IMR-90 (cell line): ENCODE measurements at regions not wholly inside any gene's neighbourhood (a gene's known extent, or its start where the extent isn't known, plus 50 kb on each side); places are given as distances from the start of the nearest gene placed in this dataset.

Experiments used
- ATAC-seq: fragments of 200-7000 bp; cut with Tn5 transposase; 2 replicates; pipeline ENCODE4 v1.9.1; 2020; ENCODE audit warnings: low read depth, mild to moderate bottlenecking, moderate library complexity
- BruUV-seq: library from RNA; stranded (reverse); fragments of 400-500 nt; replicated peaks from 2 replicates; lab custom pipeline; 2021; lab: Mats Ljungman, UMichigan
- CTCF ChIA-PET: fragments of 300-600 bp; formaldehyde crosslinking; extraction: SDS; loops from one replicate; lab custom pipeline; 2021; ENCODE audit warnings: antibody characterized with exemption; lab: Yijun Ruan, JAX
- POLR2A ChIA-PET: fragments of 300-600 bp; sonication (Branson Sonifier 250); formaldehyde crosslinking; loops from one replicate; lab custom pipeline; 2022; ENCODE audit warnings: antibody characterized with exemption; ENCODE audit not compliant: unreplicated experiment; lab: Charles Lee
- DNase-seq: peaks from one replicate; pipeline ENCODE4 v3.0.0; 2013
- H2AFZ ChIP-seq: replicated peaks from 2 replicates; pipeline ENCODE3; 2013; ENCODE audit warnings: low read length, mild to moderate bottlenecking; ENCODE audit not compliant: poor library complexity
- H2AK5ac ChIP-seq: 2 replicates; pipeline ENCODE4 v1.6.1; 2013; ENCODE audit warnings: low read depth, low read length, inconsistent platforms
- H2AK9ac ChIP-seq: replicated peaks from 2 replicates; pipeline ENCODE3; 2013; ENCODE audit warnings: mild to moderate bottlenecking, low read depth, low read length, moderate library complexity; ENCODE audit not compliant: poor library complexity
- H2BK120ac ChIP-seq: 2 replicates; pipeline ENCODE4 v1.6.1; 2013; ENCODE audit warnings: low read depth, low read length, inconsistent platforms
- H2BK15ac ChIP-seq: 3 replicates; pipeline ENCODE4 v1.6.1; 2013; ENCODE audit warnings: low read depth, low read length, inconsistent platforms
- H2BK20ac ChIP-seq: 2 replicates; pipeline ENCODE4 v1.6.1; 2013; ENCODE audit warnings: low read depth, mild to moderate bottlenecking, inconsistent platforms, low read length, moderate library complexity
- H2BK5ac ChIP-seq: 2 replicates; pipeline ENCODE4 v1.6.1; 2013; ENCODE audit warnings: mild to moderate bottlenecking, low read depth, low read length, inconsistent platforms; ENCODE audit not compliant: poor library complexity, severe bottlenecking
- H3K14ac ChIP-seq: replicated peaks from 2 replicates; pipeline ENCODE4 v1.6.1; 2013; ENCODE audit warnings: low read depth, low read length, inconsistent platforms
- H3K18ac ChIP-seq: 2 replicates; pipeline ENCODE4 v1.6.1; 2013; ENCODE audit warnings: low read depth, low read length, control low read depth
- H3K23ac ChIP-seq: 2 replicates; pipeline ENCODE4 v1.6.1; 2013; ENCODE audit warnings: low read depth, low read length, inconsistent platforms
- H3K27ac ChIP-seq: 2 replicates; pipeline ENCODE4 v1.5.1; 2013; ENCODE audit warnings: mild to moderate bottlenecking, control low read depth, low read length; ENCODE audit not compliant: insufficient read depth
- H3K27me3 ChIP-seq: 2 replicates; pipeline ENCODE4 v1.6.1; 2013; ENCODE audit warnings: low read length; ENCODE audit not compliant: control insufficient read depth, insufficient read depth
- H3K36me3 ChIP-seq: 2 replicates; pipeline ENCODE4 v1.6.1; 2013; ENCODE audit warnings: low read length, mixed read lengths; ENCODE audit not compliant: control insufficient read depth, insufficient read depth
- H3K4ac ChIP-seq: 2 replicates; pipeline ENCODE4 v1.6.1; 2013; ENCODE audit warnings: low read depth, low read length, inconsistent platforms
- H3K4me1 ChIP-seq: 2 replicates; pipeline ENCODE4 v1.6.1; 2013; ENCODE audit warnings: low read length, mixed read lengths; ENCODE audit not compliant: control insufficient read depth, insufficient read depth
- H3K4me2 ChIP-seq: 2 replicates; pipeline ENCODE4 v1.6.1; 2013; ENCODE audit warnings: low read depth, mild to moderate bottlenecking, control low read depth, low read length, moderate library complexity
- H3K4me3 ChIP-seq: 2 replicates; pipeline ENCODE4 v1.5.1; 2013; ENCODE audit warnings: low read depth, mild to moderate bottlenecking, control low read depth, low read length, moderate library complexity; ENCODE audit not compliant: insufficient read depth
- H3K56ac ChIP-seq: 2 replicates; pipeline ENCODE4 v1.6.1; 2013; ENCODE audit warnings: low read length, inconsistent platforms; ENCODE audit not compliant: insufficient read depth; ENCODE audit errors: extremely low read depth
- H3K79me1 ChIP-seq, 2 experiments: 2 replicates each; pipeline ENCODE4 v1.6.1; 2013; ENCODE audit warnings: low read length in 2 of 2, inconsistent platforms in 1 of 2, low read depth in 1 of 2
- H3K9ac ChIP-seq: 2 replicates; pipeline ENCODE4 v1.6.1; 2013; ENCODE audit warnings: low read depth, low read length, control low read depth
- H3K9me1 ChIP-seq: 2 replicates; pipeline ENCODE4 v1.6.1; 2013; ENCODE audit warnings: low read length, inconsistent platforms; ENCODE audit not compliant: insufficient read depth
- H3K9me3 ChIP-seq: 2 replicates; pipeline ENCODE4 v1.6.1; 2013; ENCODE audit warnings: low read length; ENCODE audit not compliant: control insufficient read depth, insufficient read depth
- H4K20me1 ChIP-seq: 2 replicates; pipeline ENCODE4 v1.6.1; 2013; ENCODE audit warnings: low read length, inconsistent platforms; ENCODE audit not compliant: insufficient read depth
- H4K5ac ChIP-seq: 2 replicates; pipeline ENCODE4 v1.6.1; 2013; ENCODE audit warnings: mild to moderate bottlenecking, low read depth, low read length, control low read depth
- H4K8ac ChIP-seq, 2 experiments: 2 replicates each; pipeline ENCODE4 v1.6.1; 2013; ENCODE audit warnings: low read depth in 2 of 2, low read length in 2 of 2, control low read depth in 1 of 2, inconsistent platforms in 1 of 2
- H4K91ac ChIP-seq: 2 replicates; pipeline ENCODE4 v1.6.1; 2013; ENCODE audit warnings: low read depth, low read length, inconsistent platforms; ENCODE audit not compliant: insufficient read depth
- BHLHE40 ChIP-seq: fragments of 150-350 bp; IDR thresholded peaks from 2 replicates; pipeline ENCODE4 v1.6.1; 2016; ENCODE audit warnings: mild to moderate bottlenecking, low read depth, low read length
- CEBPB ChIP-seq: IDR thresholded peaks from 2 replicates; pipeline ENCODE4 v1.6.1; 2012; ENCODE audit warnings: low read depth, low read length, improper control_type of control experiment
- CHD1 ChIP-seq: IDR thresholded peaks from 2 replicates; pipeline ENCODE4 v1.6.1; 2012; ENCODE audit warnings: low read depth, low read length, improper control_type of control experiment
- CTCF ChIP-seq: conservative IDR thresholded peaks from 2 replicates; pipeline ENCODE4 v1.5.1; 2012; ENCODE audit warnings: mild to moderate bottlenecking, low read depth, low read length, improper control_type of control experiment
- ELK1 ChIP-seq: fragments of 150-350 bp; IDR thresholded peaks from 2 replicates; pipeline ENCODE4 v1.6.1; 2016; ENCODE audit warnings: low read depth, mild to moderate bottlenecking, low read length, moderate library complexity, borderline replicate concordance
- FOS ChIP-seq: fragments of 150-350 bp; IDR thresholded peaks from 2 replicates; pipeline ENCODE4 v1.6.1; 2016; ENCODE audit warnings: low read depth, low read length
- MAFK ChIP-seq: IDR thresholded peaks from 2 replicates; pipeline ENCODE4 v1.6.1; 2012; ENCODE audit warnings: low read depth, low read length, improper control_type of control experiment
- MAZ ChIP-seq: IDR thresholded peaks from 2 replicates; pipeline ENCODE4 v1.6.1; 2012; ENCODE audit warnings: low read depth, mild to moderate bottlenecking, low read length, improper control_type of control experiment, moderate library complexity, borderline replicate concordance
- NFE2L2 ChIP-seq: fragments of 150-350 bp; IDR thresholded peaks from 2 replicates; pipeline ENCODE4 v1.6.1; 2016; ENCODE audit warnings: low read depth, mild to moderate bottlenecking, low read length
- POLR2A ChIP-seq: IDR thresholded peaks from 2 replicates; pipeline ENCODE4 v1.6.1; 2012; ENCODE audit warnings: mild to moderate bottlenecking, low read depth, low read length
- RAD21 ChIP-seq: IDR thresholded peaks from 2 replicates; pipeline ENCODE4 v1.6.1; 2012; ENCODE audit warnings: low read length, improper control_type of control experiment
- RCOR1 ChIP-seq: IDR thresholded peaks from 2 replicates; pipeline ENCODE4 v1.6.1; 2012; ENCODE audit warnings: mild to moderate bottlenecking, low read length, improper control_type of control experiment; ENCODE audit not compliant: insufficient replicate concordance
- RFX5 ChIP-seq: IDR thresholded peaks from 2 replicates; pipeline ENCODE4 v1.8.0; 2012; ENCODE audit warnings: low read depth, mild to moderate bottlenecking, low read length, moderate library complexity
- SMC3 ChIP-seq: fragments of 150-350 bp; IDR thresholded peaks from 2 replicates; pipeline ENCODE4 v1.6.1; 2016; ENCODE audit warnings: low read depth, mild to moderate bottlenecking, antibody characterized with exemption, low read length, moderate library complexity
- USF2 ChIP-seq: fragments of 150-350 bp; IDR thresholded peaks from 2 replicates; pipeline ENCODE4 v1.6.1; 2017; ENCODE audit warnings: mild to moderate bottlenecking, antibody characterized with exemption, low read length, low read depth
- whole genome bisulfite sequencing, 2 experiments: methylation state at CpG; one replicate each; pipeline versions ENCODE4 v1.1.5 to v1.1.7; 2013; ENCODE audit warnings: missing lambda C conversion rate in 2 of 2; ENCODE audit not compliant: insufficient read length in 1 of 2; ENCODE audit errors: extremely low coverage in 2 of 2; 5-methylcytosine and 5-hydroxymethylcytosine counted together
- dilution Hi-C: fragments of 300-500 bp; cut with HindIII; formaldehyde crosslinking; loops from one replicate; pipeline ENCODE4 v1.14.3; 2018; ENCODE audit warnings: low sequenced_read_pairs; ENCODE audit not compliant: unreplicated experiment
- in situ Hi-C: fragments of 300-500 bp; cut with MboI; formaldehyde crosslinking; loops from 3 replicates; pipeline ENCODE4 v1.14.3; 2019; ENCODE audit warnings: low sequenced_read_pairs, inconsistent platforms, mixed read lengths
- intact Hi-C: fragments of 100-400 bp; cut with micrococcal nuclease; formaldehyde crosslinking; loops from 2 replicates; pipeline ENCODE4 v1.10.0; 2022

GRCh38 chr19:31144075-31144870 lies 205.0 kb downstream of the TSHZ3 start:
- Histone ChIP-seq H3K27me3 (no peaks in the 10 kb centered on the region), H3K36me3 (no peaks in the 10 kb centered on the region), H2BK15ac (0 out of 3 replicates have a peak overlapping the region, but pooled peaks have one; percentile 4), H4K20me1 (no peaks in the 10 kb centered on the region), H3K9me3 (no peaks in the 10 kb centered on the region), H3K4me3 (no peak overlapping the region), H3K18ac (no peak overlapping the region), H3K56ac (no peak overlapping the region), H4K8ac (no peak overlapping the region), H4K5ac (no peak overlapping the region), H2AK5ac (0 out of 2 replicates have a peak overlapping the region, but pooled peaks have one; percentile 14), H3K4me2 (no peak overlapping the region), H3K4me1 (peaks cover 20% of the 10 kb centered on the region), H3K23ac (no peak overlapping the region), H3K9me1 (peaks cover 17% of the 10 kb centered on the region), H3K14ac (no peak overlapping the region), H3K9ac (no peak overlapping the region), H2BK5ac (no peak overlapping the region), H2BK20ac (no peak overlapping the region), H2AK9ac (no peak overlapping the region), H3K4ac (no peak overlapping the region), H3K79me1 (peaks cover 0 to 7% of the 10 kb centered on the region in 2 experiments; a peak in 1 of 4 replicates), H2BK120ac (no peak overlapping the region), H2AFZ (no peak overlapping the region), H4K91ac (no peak overlapping the region), H3K27ac (no peak overlapping the region)
- ATAC-seq (no peak), DNase-seq (no peak)
- ChIA-PET POLR2A (no interaction called here), CTCF (no interaction called here)
- dilution Hi-C loops, result no loop called here
- BruUV-seq, result no TSS peak
- WGBS, 2 experiments, result 93% methylated on average over 2 of the region's 7 CpGs; no CpG with 5 or more reads in 1 of the 2 experiments
- intact Hi-C loops, result no loop called here
- in situ Hi-C loops, result no loop called here
- TF ChIP-seq FOS, result no peak
- TF ChIP-seq CEBPB, result no peak
- TF ChIP-seq RCOR1, result no peak
- TF ChIP-seq CTCF, result no peak
- no peak for TF ChIP-seq MAZ
- no peak for TF ChIP-seq CHD1
- no peak for TF ChIP-seq USF2
- no peak for TF ChIP-seq RFX5
- TF ChIP-seq SMC3, result no peak
- no peak for TF ChIP-seq BHLHE40
- TF ChIP-seq ELK1, result no peak
- no peak for TF ChIP-seq NFE2L2
- no peak for TF ChIP-seq POLR2A
- no peak for TF ChIP-seq MAFK
- TF ChIP-seq RAD21, result no peak
